Activated CD4-positive, alpha-beta T cell treated with anti-CD3 and anti-CD28 coated beads for 24 hours (primary cell): ENCODE measurements at regions not wholly inside any gene's neighbourhood (a gene's known extent, or its start where the extent isn't known, plus 50 kb on each side); places are given as distances from the start of the nearest gene placed in this dataset.
"Not testable (repeated sequence)": the region's sequence is repeated elsewhere in the genome, so short reads cannot be mapped to it uniquely, and the experiment has no call there.

ENCODE experiments used
- DNase-seq, 2 donors: peaks; one replicate each; pipeline ENCODE4 v3.0.0-alpha.2; 2020; ENCODE audit warnings: low read depth in 2 of 2

DNA sequence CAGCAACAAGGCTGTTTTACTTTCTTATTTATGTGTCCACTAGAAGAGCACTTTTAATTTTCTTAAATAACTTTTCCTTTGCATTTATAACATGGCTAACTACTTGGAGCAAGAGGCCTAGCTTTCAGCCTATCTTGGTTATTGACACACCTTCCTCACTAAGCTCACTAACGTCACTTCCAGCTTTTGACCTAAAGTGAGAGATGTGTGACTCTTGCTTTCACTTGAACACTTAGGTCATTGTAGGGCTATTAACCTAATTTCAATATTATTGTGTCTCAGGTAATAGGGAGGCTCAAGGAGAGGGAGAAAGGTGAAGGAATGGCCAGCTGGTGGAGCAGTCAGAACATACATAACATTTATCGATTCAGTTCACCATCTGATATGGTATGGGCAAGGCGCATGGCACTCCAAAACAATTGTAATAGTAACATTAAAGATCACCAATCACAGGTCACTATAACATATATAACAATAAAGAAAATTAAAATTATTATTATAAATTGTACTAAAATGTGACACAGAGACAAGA lies 95.0 kb upstream of the FAM20C start:
- no peak for DNase-seq

GRCh38 chr7:101146-102046 lies 91.0 kb upstream of the FAM20C start:
- DNase-seq: no peak

GRCh38 chr7:102047-102711 lies 90.2 kb upstream of the FAM20C start:
- no peak for DNase-seq

- no peak for DNase-seq
Observed at GRCh38 chr7:102721-103120, 89.7 kb upstream of the FAM20C start.

- not testable (repeated sequence) for DNase-seq
Observed at GRCh38 chr7:103981-104380, 88.4 kb upstream of the FAM20C start.

DNA sequence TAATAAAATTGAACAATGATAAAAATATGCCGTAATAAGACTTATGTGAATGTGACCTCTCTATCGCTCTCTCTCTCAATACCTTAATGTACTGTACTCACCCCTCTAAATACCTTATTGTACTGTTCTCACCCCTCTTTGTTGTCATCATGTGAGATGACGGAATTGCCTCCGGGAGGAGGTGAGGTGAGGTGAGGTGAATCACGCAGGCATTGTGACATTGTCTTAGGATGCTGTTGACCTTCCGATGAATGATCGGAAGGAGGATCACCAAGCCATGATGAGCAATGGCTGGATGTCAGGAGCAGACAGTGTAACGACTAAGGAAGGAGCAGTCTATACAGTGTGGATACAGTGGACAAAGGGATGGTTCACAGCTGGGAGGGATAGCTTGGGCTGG lies 87.4 kb upstream of the FAM20C start:
- DNase-seq: no peak

DNA sequence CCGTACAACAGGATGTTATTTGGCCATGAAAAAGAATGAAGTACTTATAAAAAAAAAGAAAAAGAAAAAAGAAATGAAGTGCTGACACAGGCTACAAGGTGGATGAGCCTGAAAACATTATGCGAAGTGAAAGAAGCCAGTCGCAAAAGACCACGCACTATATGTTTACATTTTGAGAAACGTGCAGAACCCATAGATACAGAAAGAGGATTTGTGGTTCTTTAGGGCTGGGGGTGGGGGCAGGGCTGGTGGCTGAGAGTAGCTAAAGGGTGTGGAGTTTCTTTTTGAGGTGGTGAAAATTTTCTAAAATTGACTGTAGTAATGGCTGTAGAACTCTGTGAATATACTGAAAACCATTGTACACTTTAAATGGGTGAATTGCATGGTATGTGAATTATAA lies 86.0 kb upstream of the FAM20C start:
- DNase-seq: no peak

- DNase-seq: no peak
Observed at GRCh38 chr7:107233-107632, 85.1 kb upstream of the FAM20C start.

- no peak for DNase-seq
Observed at GRCh38 chr7:107907-108306, 84.5 kb upstream of the FAM20C start.

DNA sequence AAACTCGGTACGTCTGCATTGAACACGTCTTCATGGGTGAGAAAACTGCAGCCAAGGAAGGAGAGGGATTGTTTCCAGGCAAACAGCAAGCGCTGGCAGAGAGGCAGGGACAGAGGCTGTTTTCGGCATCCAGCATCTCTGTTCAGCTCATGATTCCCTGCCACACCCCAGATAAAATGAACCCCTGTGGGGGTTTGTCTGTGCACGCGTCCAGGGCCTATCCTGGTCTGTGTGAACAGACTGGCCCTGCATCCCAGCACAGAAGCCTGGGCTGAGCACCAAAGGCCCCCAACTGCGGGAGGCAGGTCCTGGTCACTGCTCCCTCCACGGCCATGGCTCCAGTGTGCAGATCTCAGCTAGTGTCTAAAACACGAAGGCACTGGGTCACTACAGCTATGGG lies 83.3 kb upstream of the FAM20C start:
- no peak for DNase-seq

GRCh38 chr7:109898-110556 lies 82.3 kb upstream of the FAM20C start:
- no peak for DNase-seq

- no peak for DNase-seq
Observed at GRCh38 chr7:110557-111232, 81.7 kb upstream of the FAM20C start.

- no peak for DNase-seq
Observed at GRCh38 chr7:111591-111990, 80.8 kb upstream of the FAM20C start.

DNA sequence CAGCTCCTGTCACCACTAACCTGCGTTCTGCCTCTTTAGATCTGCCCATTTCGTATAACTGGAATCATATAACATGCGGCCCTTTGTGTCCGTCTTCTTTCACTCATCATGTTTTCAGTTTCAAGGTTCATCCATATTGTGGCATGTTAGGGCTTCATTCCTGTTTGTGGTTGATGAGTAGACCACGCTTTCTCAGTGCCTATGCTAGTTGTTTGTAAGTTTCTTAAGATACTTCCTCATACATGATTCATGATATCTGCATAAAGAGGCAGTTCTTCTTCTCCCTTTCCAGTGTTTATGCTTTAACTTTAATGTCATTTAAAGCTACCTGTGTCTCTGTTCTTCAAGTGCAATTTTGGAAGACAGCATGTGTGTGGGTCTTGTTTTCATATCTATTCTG lies 79.5 kb upstream of the FAM20C start:
- DNase-seq: no peak

DNA sequence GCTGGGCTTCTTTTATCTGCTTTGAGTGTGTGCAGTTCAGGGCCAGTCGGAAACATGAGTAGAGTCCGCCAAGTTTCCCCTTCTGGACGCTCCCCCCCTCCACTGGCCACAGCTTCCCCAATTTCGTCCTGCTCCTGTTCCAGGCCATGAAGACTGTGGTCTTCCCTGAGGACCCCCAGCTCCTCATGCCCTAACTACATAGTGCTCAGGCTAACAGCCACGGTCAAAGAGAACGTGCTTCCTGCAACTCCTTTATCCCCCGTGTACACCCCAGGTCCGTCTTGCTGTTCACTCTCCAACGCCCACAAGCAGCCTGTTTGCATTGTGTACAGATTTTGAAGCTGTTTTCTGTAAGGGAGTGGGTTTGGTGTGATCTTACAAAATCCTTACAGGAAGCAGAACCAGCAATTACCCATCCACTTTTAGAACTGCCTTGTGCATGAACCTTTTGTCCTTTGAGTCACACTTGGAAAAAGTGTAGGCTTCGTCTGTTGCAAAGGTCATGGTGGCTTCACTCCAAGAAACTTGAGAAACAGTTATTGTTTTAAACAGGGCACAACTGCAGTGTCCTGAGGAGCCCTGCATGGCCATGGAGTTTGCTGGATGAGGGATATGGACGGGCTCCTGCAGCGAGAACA lies 77.0 kb upstream of the FAM20C start:
- DNase-seq: no peak

- no peak for DNase-seq
Observed at GRCh38 chr7:116188-116981, 76.0 kb upstream of the FAM20C start.

- no peak for DNase-seq
Observed at GRCh38 chr7:117836-118614, 74.3 kb upstream of the FAM20C start.

DNA sequence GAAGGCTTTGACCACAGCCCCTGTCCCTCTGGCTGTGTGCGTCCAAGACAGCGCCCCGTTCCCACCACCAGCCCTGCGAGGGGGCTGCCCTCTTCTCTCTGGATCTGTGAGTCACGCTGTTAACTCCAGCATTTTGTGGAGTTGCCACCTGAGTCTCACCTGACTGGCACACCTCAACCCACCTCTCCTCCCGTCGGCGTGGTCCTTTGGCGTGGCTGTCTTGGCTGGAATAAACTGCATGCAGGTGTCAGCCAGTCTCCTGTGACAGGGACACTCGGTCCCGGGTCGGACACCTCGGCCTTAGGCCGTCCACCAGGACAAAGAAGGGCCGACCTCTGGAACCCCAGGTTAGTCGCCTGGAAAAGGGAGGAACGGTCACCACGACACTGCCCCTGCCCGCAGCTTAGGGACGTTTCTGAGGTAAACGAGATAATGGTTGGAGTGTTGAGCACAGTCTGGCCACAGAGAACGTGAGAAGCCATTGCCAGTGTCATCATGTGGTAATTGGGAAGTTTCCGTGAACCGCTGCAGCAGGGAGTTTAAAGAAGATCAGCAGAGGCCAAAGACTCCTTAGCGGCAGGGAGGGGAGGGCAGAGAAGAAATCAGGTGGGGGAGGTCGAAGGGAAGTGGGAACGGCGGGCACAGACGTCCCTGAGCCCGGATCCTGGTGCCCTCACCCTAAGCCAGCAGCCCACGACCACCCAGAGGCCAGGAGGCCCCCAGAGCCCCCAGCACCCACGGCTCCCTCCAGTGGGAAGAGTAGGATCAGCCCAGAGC lies 73.6 kb upstream of the FAM20C start:
- DNase-seq: no peak
